ENCODE measurements at regions not wholly inside any gene's neighbourhood (a gene's known extent, or its start where the extent isn't known, plus 50 kb on each side); places are given as distances from the start of the nearest gene placed in this dataset.

DNA sequence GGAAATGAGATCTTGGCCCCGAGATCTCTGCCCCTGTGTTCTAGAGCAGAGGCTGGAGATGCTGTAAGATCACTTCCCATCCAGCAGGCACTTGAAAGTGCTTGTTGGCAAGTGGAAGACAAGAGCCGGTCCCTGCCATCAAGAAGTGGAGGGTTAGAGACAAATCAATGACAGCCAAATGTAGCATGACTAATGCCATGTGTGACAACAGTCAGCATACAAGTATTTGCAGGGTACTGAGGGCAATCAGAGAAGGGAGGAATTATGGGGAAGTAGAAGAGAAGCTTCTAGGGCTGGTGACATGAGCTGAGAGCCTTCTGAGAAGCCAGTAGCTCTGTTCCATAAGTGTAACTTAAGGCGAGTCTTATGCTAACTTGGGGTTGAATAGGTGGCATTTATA lies 58.6 kb downstream of the TMEM17 start:
- TF ChIP-seq EGR1 (IDR thresholded peaks at IDR 0.05) (no peak), EP300 (IDR thresholded peaks at IDR 0.05; ENCODE audit: borderline replicate concordance) (no peak), CEBPB (IDR thresholded peaks at IDR 0.05) (no peak)

DNA sequence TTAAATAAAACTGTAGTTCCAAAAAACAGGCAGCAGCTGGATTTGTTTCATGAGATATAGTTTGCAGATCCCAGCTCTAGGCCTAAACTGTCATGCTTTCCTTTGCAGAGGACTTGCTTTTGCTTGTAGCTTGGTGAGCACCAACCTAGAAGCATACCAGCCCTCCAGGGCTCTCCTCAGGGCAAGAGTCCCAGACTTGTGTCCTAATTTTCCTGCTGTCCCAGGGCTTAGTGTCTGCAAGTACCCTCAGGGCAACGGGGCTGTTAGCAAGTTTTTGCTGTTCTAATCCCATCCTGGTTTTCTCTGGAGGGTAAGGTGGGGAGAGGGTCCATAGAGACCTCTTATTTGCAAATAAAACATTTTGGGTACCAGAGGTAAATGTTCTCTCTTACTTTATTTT lies 59.5 kb downstream of the TMEM17 start:
- TF ChIP-seq ZBTB7A (IDR thresholded peaks at IDR 0.05; ENCODE audit: low read depth), result no peak
- TF ChIP-seq, protein P1, sequence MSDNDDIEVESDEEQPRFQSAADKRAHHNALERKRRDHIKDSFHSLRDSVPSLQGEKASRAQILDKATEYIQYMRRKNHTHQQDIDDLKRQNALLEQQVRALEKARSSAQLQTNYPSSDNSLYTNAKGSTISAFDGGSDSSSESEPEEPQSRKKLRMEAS (IDR thresholded peaks at IDR 0.05), result no peak
- no peak for TF ChIP-seq FOXM1 (IDR thresholded peaks at IDR 0.05; ENCODE audit: borderline replicate concordance, low read depth)
- TF ChIP-seq TAF1 (IDR thresholded peaks at IDR 0.05; ENCODE audit: low read depth), result no peak
- TF ChIP-seq, protein P2, sequence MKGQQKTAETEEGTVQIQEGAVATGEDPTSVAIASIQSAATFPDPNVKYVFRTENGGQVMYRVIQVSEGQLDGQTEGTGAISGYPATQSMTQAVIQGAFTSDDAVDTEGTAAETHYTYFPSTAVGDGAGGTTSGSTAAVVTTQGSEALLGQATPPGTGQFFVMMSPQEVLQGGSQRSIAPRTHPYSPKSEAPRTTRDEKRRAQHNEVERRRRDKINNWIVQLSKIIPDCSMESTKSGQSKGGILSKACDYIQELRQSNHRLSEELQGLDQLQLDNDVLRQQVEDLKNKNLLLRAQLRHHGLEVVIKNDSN (IDR thresholded peaks at IDR 0.05), result no peak
- no peak for TF ChIP-seq EP300 (IDR thresholded peaks at IDR 0.05; ENCODE audit: borderline replicate concordance)
- no peak for TF ChIP-seq CEBPB (IDR thresholded peaks at IDR 0.05)
- no peak for TF ChIP-seq CREB1 (IDR thresholded peaks at IDR 0.05; ENCODE audit: low read depth)
- no peak for TF ChIP-seq TEAD4 (IDR thresholded peaks at IDR 0.05)
- no peak for TF ChIP-seq TCF12 (IDR thresholded peaks at IDR 0.05; ENCODE audit: low read depth)
- no peak for TF ChIP-seq RAD21 (IDR thresholded peaks at IDR 0.05; ENCODE audit: low read depth)
- TF ChIP-seq NFIC (IDR thresholded peaks at IDR 0.05), result no peak
- TF ChIP-seq YY1 (IDR thresholded peaks at IDR 0.05; ENCODE audit: low read depth), result no peak

DNA sequence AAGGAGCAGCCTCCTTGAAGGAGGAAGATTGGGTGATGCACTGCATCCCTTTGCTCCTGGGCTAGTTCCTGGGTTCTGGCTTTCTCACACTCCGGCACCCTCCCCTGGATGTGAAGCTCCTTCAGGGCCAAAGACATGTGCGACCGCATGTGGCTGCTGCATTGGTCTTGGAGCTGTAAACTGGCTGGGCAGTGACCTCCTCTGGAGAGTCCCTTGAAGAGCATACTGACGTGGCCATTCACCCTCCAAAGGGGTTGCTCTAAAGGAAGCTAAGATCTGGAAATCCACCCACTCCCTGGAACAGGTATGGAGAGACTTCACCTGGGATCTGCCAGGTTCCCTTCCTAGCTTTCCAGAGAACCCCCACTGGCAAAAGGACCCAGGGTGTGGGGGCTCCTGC lies 62.1 kb downstream of the TMEM17 start:
- TF ChIP-seq CREB1 (IDR thresholded peaks at IDR 0.05; ENCODE audit: low read depth) (no peak), YY1 (IDR thresholded peaks at IDR 0.05; ENCODE audit: low read depth) (no peak), EGR1 (IDR thresholded peaks at IDR 0.05) (no peak), RAD21 (IDR thresholded peaks at IDR 0.05; ENCODE audit: low read depth) (0 out of 2 replicates have a peak, but pooled peaks have one; percentile 26), TCF12 (IDR thresholded peaks at IDR 0.05; ENCODE audit: low read depth) (no peak), FOXM1 (IDR thresholded peaks at IDR 0.05; ENCODE audit: borderline replicate concordance, low read depth) (no peak)
- TF ChIP-seq, protein P3, sequence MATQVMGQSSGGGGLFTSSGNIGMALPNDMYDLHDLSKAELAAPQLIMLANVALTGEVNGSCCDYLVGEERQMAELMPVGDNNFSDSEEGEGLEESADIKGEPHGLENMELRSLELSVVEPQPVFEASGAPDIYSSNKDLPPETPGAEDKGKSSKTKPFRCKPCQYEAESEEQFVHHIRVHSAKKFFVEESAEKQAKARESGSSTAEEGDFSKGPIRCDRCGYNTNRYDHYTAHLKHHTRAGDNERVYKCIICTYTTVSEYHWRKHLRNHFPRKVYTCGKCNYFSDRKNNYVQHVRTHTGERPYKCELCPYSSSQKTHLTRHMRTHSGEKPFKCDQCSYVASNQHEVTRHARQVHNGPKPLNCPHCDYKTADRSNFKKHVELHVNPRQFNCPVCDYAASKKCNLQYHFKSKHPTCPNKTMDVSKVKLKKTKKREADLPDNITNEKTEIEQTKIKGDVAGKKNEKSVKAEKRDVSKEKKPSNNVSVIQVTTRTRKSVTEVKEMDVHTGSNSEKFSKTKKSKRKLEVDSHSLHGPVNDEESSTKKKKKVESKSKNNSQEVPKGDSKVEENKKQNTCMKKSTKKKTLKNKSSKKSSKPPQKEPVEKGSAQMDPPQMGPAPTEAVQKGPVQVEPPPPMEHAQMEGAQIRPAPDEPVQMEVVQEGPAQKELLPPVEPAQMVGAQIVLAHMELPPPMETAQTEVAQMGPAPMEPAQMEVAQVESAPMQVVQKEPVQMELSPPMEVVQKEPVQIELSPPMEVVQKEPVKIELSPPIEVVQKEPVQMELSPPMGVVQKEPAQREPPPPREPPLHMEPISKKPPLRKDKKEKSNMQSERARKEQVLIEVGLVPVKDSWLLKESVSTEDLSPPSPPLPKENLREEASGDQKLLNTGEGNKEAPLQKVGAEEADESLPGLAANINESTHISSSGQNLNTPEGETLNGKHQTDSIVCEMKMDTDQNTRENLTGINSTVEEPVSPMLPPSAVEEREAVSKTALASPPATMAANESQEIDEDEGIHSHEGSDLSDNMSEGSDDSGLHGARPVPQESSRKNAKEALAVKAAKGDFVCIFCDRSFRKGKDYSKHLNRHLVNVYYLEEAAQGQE (IDR thresholded peaks at IDR 0.05; ENCODE audit: low read depth), result no peak
- TF ChIP-seq, protein P1 (IDR thresholded peaks at IDR 0.05), result no peak

DNA sequence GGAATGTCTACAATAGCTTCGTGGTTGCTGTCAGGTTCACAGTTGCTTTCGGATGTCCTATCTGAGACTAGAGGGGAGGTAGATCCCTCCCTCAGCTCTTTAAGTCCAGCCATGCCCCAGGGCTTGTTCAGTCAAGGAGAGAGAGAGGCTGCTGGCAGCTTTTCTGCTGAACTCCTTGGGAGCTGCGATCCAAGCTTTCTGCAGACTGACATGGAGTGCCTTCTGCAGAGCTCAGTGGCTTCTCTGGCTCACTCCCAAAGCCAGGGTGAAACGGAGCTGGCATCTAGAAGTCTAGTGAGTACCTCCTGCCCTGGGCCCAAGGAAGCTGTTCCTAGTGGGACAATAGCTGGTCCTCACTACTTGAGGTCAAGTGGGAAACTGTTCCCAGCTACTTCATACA lies 62.5 kb downstream of the TMEM17 start:
- TF ChIP-seq RAD21 (IDR thresholded peaks at IDR 0.05; ENCODE audit: low read depth), result no peak
- TF ChIP-seq, protein P2 (IDR thresholded peaks at IDR 0.05), result no peak
- TF ChIP-seq YY1 (IDR thresholded peaks at IDR 0.05; ENCODE audit: low read depth), result no peak
- TF ChIP-seq CEBPB (IDR thresholded peaks at IDR 0.05), result no peak

DNA sequence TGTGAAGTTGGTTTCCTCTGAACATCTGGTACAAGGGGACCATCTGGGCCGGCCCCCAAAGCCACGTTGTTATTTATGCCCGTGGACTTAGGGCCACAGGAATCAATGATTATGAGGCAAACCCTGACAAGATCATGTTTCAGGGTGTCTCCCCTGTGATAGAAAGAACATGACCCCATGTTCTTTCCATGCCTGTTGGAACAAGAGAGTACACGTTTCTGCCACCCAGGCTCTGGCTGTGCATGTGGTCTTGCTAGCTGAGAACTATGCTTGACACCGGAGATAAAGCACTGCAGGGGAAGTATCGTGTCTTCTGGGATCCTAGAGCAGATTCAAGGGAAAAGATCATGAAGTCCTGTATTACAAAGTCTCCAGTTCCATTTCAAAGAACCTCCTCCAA lies 64.2 kb downstream of the TMEM17 start:
- no peak for TF ChIP-seq TEAD4 (IDR thresholded peaks at IDR 0.05)
- no peak for TF ChIP-seq RAD21 (IDR thresholded peaks at IDR 0.05; ENCODE audit: low read depth)
- no peak for TF ChIP-seq CREB1 (IDR thresholded peaks at IDR 0.05; ENCODE audit: low read depth)
- TF ChIP-seq YY1 (IDR thresholded peaks at IDR 0.05; ENCODE audit: low read depth), result no peak
- TF ChIP-seq FOXM1 (IDR thresholded peaks at IDR 0.05; ENCODE audit: borderline replicate concordance, low read depth), result no peak
- no peak for TF ChIP-seq ZBTB7A (IDR thresholded peaks at IDR 0.05; ENCODE audit: low read depth)
- no peak for TF ChIP-seq TCF12 (IDR thresholded peaks at IDR 0.05; ENCODE audit: low read depth)
- TF ChIP-seq, protein P3 (IDR thresholded peaks at IDR 0.05; ENCODE audit: low read depth), result no peak
- no peak for TF ChIP-seq NFIC (IDR thresholded peaks at IDR 0.05)
- no peak for TF ChIP-seq CEBPB (IDR thresholded peaks at IDR 0.05)
- TF ChIP-seq EGR1 (IDR thresholded peaks at IDR 0.05), result no peak

DNA sequence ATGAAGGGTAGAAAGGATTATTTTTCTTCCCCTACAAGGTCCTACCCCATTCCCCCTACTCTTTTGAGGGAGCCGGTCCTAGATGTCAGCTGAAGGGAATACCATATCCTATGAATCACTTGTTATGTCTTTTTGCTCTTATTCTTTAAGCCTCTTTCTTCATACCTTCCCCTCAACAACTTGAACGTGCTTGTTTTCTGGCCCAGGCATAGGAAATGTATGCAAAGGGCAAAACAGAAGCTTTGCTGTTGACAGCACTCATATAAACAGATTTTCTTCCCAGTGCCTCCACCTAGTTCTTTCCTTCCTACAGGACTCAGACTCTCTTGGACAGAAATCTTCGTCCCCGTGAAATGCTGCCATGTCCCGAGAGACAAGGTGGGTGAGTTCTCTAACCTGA lies 64.6 kb downstream of the TMEM17 start:
- TF ChIP-seq ZBTB7A (IDR thresholded peaks at IDR 0.05; ENCODE audit: low read depth), result no peak
- TF ChIP-seq TCF12 (IDR thresholded peaks at IDR 0.05; ENCODE audit: low read depth), result no peak
- TF ChIP-seq NFIC (IDR thresholded peaks at IDR 0.05), result no peak
- TF ChIP-seq, protein P2 (IDR thresholded peaks at IDR 0.05), result no peak
- TF ChIP-seq, protein P3 (IDR thresholded peaks at IDR 0.05; ENCODE audit: low read depth), result no peak
- TF ChIP-seq, protein P1 (IDR thresholded peaks at IDR 0.05), result no peak
- no peak for TF ChIP-seq CREB1 (IDR thresholded peaks at IDR 0.05; ENCODE audit: low read depth)
- no peak for TF ChIP-seq EP300 (IDR thresholded peaks at IDR 0.05; ENCODE audit: borderline replicate concordance)
- no peak for TF ChIP-seq TEAD4 (IDR thresholded peaks at IDR 0.05)
- no peak for TF ChIP-seq RAD21 (IDR thresholded peaks at IDR 0.05; ENCODE audit: low read depth)
- TF ChIP-seq EGR1 (IDR thresholded peaks at IDR 0.05), result no peak
- no peak for TF ChIP-seq TAF1 (IDR thresholded peaks at IDR 0.05; ENCODE audit: low read depth)
- no peak for TF ChIP-seq YY1 (IDR thresholded peaks at IDR 0.05; ENCODE audit: low read depth)
- no peak for TF ChIP-seq FOXM1 (IDR thresholded peaks at IDR 0.05; ENCODE audit: borderline replicate concordance, low read depth)
- TF ChIP-seq CEBPB (IDR thresholded peaks at IDR 0.05), result no peak
